Right renal pelvis (tissue), 4 donors: ENCODE measurements at regions not wholly inside any gene's neighbourhood (a gene's known extent, or its start where the extent isn't known, plus 50 kb on each side); places are given as distances from the start of the nearest gene placed in this dataset.

Experiments
- DNase-seq, 4 donors: peaks; one replicate each; pipeline ENCODE4 v3.0.0-alpha.2; 2013; ENCODE audit warnings: low read depth in 4 of 4, low spot score in 3 of 4, missing footprints in 1 of 4

DNA sequence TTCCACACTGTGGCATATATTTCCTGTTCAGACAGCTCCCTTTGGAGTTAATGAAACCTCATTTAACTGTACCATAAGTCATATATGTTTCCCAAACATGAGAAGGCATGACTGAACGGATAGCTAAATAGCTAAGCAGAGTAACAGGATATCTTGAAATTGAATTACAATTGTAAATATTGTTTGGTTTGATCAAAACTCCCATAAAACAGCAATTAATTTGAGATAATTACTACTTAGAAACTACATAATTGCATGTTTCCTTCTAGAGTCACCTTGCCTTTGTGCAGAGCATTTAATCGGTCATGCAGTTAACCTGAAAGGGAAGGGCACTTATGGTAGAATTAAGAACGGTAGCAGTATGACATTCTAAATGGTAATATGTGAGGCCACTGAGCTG, 179.0 kb upstream of the MAP3K7 start:
- no peak for DNase-seq

DNA sequence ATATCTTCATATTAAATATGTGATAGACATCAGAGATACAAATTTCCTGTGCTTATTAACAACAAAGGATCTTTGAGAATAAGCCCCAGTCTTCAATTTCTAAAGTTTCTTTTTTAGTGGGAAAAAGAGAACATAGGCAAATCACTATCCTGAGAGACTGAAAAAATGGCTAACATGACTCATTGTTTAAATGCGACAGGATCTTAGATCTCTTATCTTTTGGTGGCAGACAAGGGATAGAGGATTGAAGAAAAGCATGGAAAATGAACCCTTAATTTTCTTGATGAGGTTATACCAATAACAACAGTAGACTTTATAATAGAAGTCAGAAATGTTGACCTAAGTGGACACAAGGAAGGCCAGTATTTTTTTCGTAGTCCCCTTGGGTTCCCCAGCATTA, 178.6 kb upstream of the MAP3K7 start:
- DNase-seq, result no peak

DNA sequence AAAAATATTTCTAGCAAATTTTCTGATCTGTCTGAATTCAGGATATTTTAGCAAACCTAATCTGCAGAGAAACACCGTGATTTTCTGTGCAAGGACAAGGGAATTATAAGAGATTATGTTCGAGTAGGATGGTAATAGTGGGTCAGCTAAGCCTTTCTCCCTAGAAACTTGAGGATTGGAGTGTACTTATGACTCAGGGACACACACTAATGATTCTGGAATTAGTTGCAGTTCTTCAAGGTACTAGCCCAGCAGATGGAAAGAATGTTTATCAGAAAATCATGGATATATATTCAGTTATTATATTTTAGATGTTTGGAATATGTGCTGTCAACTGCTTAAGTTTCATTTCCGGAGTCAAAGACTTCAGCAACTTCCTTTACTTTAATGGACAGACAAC, 177.1 kb upstream of the MAP3K7 start:
- DNase-seq, result no peak

DNA sequence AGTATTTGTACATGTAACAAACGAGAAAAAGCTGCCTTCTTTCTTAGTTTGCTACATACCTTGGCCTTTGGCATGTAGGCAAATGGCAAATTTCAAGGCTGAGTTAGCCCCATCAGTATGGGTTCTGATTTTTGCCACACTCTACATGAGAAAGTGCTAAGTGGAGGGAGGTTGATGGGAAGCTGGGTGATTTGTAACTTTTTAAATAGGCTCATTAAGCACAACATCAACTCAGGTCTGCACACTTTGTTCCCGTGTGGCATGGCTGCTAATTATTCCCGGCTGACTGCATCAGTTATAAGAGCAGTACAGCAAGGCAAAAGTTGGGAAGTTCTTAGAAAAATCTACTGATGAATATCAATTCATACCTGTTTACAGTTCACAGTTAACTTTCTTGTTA, 172.8 kb upstream of the MAP3K7 start:
- no peak for DNase-seq

DNA sequence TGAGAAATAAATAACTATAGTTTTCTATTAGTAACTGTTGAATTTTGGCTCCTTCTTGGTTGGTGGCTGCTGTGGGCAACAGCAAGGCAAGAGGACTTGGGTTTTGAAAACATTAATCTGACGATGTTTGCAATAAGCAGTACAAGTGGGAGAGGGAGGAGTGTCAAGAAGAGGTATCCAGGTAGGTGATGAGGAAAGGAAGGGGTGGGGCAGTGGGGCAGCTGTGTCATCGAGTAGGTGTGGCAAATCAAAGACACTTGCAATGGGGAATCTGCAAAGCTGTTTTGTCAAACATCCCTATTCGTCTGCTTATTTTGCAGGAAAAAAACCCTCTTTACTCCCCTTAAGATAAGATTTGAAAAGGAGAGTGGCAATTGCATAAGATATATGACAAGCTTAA, 171.9 kb upstream of the MAP3K7 start:
- no peak for DNase-seq

DNA sequence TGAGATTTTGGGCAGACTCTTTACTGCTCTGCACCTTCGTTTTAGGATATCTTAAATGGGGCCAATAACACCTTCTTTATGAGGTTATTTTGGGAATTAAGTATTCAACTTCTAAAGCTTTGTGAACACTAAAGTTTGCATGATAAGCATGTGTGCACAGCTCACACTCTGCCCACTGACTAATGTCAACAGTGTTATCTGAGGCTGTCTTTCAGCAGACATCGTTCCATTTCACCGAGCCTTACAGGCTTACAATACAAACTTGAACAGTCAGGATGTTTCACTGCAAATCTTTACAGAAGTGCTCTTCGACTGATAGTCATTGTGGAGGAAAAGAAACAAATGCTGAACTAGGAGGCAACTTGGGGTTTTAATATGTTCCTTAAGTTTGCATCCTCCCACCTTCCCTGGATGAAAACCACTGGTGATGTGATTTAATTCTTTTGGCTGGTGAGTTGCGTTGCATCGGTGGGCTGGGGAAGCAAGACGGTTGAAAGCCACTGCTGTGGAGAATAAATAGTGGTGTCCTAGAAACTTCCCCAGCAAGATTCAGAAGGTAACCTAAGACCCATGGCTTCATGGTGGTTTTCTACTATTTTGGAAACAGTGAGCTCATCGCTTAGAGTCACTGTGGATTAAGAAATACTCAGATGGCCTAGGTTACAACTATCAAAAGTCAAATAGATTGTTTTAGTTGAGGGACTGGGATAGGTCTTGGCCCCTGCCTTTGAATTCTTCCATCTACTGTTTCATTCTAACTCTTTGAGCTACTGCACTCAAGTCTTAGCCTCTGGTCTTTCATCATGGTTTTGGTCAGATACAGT, 167.2 kb upstream of the MAP3K7 start:
- no peak for DNase-seq

DNA sequence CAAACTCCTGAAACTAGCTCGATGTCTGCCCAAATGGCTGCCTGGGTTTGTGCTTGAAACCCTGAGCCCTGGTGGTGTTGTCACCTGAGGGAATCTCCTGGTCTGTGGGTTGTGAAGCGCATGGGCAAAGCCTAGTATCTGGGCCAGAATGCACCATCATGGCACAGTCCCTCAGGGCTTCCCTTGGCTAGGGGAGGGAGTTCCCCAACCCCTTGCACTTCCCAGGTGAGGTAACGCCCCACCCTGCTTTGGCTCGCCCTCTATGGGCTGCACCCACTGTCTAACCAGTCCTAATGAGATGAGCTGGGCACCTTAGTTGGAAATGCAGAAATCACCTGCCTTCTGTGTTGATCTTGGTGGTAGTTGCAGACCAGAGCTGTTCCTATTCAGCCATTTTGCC, 152.9 kb upstream of the MAP3K7 start:
- no peak for DNase-seq

DNA sequence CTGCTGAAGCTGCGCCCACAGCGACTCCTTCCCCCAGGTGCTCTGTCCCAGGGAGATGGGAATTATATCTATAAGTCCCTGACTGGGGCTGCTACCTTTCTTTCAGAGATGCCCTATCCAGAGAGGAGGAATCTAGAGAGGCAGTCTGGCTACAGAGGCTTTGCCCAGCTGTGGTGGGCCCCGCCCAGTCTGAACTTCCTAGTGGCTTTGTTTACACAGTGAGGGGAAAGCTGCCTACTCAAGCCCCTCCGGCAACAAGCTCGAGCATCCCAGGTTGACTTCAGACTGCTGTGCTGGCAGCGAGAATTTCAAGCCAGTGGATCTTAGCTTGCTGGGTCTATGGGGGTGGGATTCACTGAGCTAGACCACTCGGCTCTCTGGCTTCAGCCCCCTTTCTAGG, 152.5 kb upstream of the MAP3K7 start:
- DNase-seq, result no peak

DNA sequence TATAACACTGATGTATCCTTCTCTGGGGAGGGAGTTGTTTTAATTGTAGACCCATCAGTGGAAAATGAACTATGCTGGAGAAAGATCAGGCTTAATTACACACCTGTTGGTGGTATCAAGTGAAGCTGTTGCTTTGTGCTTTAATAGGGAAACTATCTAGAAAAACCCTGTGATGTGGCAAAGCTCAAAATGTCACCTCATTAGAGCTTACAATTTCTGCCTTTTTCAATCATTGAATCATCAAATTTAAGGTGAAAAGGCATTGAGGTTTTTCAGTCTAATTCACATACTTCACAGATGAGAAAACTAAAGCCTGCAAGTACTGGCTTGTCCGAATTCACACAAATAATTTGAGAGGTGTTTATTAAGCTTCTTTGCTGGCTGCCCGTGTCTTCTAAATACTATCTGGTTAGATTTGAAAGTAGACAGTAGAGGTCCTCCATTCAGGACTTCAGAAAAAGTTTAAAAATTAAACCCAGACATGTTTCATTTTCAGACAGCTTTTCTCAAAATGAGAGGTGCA, 143.3 kb upstream of the MAP3K7 start:
- DNase-seq, result no peak

DNA sequence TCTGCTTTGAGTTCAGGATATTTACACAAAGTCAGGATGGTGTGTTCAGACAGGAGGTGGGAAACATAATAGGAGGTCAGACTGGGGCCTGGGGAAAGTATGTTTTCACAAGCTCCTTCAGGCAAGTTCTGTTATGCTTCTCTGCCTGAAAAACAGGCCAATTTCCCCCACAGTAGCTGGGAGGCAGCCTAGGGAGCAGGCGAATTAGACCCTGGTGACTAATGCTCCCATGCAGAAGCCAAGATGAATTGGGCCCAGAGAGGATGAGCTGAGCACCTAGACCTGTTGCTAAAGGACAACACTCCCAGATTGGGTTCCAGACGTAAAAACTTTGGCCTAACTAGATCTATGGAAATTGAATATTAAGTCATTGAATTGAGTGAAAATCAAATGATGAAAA, 142.2 kb upstream of the MAP3K7 start:
- no peak for DNase-seq

DNA sequence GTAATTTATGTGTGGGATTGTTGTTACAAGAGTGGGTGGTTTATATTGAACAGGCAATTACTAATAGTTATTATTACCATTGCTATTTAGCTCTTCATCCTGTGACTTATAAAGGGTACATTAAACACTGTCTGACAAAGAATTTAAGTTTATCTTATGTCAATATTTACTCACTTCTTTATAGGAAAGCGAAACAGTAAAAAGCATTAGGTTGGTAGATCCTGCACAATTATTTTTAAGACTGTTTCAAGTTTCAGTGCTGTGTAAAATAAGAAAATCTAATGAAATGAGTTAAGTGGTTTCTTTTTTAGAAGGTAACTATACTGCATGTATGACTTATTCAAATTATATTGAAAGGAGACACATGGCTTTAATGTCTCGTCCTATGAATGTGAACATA, 135.8 kb upstream of the MAP3K7 start:
- no peak for DNase-seq

DNA sequence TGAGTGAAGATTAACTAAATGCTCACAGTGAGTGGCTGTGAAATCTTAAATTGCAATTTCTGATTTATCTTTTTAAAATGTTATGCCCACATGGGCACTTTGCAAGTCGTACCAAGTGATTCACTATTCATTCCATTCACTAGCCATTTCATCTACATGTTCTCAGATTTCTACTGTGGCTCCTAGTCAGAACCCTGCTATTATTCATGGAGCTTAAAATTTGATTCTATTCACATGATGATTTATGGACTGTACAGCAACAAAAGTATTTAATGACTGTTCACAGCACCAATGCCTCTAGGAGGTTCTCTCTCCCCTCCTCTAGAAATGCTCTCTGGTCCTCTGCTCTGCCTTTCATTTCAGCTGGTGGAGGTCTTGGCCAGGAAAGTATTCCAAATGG, 133.5 kb upstream of the MAP3K7 start:
- DNase-seq, result no peak

DNA sequence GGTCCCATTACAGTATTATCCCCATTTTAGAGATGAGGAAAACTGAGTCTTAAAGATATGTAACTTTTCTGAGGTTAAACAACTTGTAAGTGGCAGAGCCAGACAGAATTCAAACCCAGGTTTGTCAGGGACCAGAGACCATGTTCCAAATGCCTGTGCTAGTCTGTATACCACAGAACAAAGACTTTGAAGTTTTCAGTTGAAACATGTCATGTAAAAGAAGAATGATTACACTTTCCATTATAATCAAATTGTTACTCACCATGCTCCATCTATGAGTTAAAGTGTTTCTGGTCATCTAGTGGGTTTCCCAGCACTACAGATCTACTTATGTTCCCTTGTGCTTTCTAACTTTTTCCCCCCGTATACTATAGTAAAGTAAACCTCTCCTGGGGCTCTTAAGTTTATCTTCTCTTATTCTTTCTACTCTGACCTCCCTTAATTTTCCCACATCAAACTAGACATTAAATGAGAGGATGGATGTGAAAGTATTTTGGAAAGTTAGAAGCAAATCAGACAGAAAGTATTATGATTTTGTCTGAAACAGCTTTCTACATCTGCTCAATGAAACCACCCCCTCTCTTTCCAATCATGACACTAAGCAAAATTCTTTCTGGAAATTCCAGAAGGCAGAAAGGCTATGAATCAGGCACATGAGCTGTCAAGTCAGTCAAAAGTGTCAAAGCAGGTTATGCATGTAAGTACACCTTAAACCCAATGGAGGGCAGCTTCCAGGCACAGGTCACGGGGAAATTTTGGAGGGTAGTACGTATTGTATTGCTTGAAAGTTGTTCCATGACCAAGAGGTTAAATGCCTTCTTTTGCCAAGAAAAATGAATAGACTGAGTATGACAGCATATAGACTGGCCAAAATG, 132.7 kb upstream of the MAP3K7 start:
- DNase-seq, result no peak

DNA sequence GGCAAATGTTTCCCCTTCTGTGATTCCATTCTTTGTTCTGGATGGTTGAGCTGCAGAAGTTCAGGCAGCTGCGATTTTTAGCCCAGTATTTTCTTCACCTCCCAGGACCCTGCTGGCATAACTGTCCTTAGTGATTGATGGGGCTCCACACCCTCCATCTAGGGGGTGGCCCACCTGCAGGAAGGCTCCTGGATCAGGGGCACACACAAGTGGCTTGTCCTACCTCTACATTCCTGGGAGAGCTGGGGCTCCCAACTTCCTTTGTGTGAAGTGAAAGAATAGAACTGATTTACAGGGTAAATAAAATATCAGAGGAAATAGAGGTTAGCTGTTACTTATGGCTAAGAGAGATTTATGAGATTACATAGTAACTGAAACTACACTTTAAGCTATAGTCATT, 129.5 kb upstream of the MAP3K7 start:
- DNase-seq, result no peak

DNA sequence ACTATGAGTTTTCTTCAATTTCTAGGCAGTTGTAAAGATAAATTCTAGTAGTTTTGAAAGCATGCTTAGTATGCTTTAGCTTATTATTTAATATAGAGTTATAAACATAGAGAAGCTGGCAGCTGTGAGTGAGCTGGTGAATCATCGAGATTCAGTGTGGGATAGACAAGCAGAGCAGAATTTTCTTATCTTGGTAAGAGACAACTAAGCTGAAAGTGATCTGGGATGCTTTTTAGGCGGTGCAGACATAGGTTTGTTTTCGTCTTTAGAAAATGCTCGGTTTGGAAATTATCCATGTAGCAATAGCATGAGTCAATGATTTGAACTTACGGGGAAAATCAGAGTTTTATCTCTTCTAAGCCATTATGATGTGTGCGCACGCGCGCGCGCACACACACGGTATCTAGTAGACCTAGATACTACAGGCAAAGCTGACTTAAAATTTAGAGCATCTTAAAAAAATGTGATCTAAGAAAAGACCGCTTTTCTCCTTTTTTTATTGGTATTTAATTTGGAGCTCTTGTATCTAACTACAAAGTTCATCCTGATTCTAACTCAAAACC, 128.3 kb upstream of the MAP3K7 start:
- DNase-seq, result no peak

DNA sequence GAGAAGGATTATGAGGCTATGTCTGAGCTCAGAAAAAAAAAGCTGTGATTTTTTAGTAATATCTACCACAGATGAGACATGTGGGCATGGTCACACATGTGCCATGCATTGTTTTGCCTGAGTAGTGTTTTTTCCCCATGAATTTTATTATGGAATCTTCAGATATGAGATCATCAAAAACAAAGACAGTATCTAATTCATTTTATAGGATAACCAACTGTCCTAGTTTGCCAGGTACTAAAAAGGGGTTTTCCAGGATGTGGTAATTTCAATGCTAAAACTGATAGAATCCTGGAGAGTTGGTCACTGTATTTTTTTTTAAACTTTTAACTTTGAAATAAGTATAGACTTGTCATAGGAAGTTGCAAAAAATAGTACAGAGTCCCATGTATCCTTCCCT, 127.4 kb upstream of the MAP3K7 start:
- DNase-seq, result no peak

DNA sequence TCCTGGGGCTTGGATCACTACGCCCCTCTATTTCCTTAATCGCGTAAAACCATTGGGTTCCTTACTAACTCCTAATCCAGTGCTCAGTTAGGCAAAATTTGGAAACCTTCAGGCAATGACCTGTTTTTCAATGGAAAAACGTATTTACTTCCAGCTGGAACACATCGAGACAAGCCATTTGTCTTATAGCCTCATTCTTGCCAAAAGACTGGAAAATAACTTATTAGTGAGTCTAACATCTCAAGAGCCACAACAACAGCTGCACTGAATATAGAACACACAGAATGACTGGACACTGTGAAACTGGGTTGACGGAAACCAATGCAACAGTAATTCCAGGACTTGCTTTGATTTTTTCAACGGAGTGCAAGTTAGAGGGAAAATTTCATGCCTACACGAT, 125.2 kb upstream of the MAP3K7 start:
- peak in 1 of 4 donors; percentile 51 for DNase-seq

DNA sequence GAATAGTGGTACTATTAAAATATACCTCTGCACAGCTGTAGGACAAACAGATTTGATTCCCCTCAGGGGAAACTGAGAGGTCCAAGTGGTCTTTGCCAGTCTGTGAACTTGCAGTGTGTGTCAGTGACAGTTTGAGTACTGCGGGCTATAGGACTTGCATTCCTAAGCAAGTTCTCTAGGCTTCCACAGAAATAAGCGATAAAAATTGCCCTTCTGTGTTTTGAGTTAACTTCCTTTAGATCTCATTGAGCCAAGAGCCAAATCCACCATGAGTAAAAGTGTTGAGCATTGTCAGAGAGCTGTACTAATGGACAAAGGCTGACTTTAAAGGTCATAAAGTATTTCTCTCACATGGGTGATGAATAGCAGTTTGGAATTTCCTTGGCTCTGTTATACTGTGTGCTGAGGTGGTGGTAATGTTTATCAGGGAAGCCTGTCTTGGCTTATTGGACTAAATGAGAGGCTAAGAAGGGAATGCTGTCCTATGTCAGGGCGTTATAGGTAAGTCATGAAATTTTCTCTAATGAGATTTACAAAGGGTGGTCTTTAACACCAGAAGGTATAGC, 122.6 kb upstream of the MAP3K7 start:
- peak in 1 of 4 donors; percentile 50 for DNase-seq

DNA sequence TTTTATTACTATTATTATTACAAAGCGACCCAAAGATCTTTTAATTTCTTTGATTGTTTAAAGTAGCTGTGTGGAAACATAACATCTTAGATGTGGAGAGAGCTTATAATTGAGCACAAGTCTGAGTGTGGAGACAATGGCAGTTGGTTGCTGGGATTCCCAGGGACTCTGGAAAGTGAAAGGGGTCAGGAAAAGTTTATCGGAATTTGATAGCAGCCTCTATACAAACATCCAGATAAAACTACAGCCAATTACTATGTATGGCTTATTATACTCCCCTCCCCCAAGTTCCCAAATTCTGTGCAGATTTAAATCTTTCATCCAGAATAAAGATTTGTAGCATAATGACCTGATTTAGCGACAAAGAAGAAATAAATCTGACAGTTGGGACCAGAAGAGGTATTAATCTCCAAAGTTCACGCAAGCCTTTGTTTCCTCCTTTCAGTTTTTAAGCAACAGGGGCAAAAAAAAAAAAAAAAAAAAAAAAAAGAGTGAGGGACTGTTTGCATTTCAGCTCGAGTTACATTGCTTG, 121.4 kb upstream of the MAP3K7 start:
- DNase-seq, result peak in 2 of 4 donors; percentile 28 to 50

DNA sequence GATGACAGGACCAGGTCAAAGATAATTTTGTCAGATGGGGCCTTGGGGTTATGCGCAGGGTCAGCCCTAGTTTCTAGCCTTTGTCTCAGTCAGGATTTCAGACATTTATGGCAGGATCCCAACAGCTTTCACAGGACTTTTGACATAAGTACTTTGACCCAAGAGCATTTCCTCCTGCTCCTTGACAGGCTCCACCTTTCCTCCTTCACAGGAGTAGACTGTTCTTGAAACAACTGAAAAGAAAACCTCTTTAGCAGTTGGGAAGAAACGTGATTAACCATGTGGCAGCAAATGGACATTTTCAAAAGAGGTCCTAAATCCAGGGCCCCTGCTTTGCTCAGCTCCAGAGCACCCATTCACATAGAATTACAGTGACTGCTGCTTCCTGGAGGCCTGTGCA, 120.4 kb upstream of the MAP3K7 start:
- no peak for DNase-seq

DNA sequence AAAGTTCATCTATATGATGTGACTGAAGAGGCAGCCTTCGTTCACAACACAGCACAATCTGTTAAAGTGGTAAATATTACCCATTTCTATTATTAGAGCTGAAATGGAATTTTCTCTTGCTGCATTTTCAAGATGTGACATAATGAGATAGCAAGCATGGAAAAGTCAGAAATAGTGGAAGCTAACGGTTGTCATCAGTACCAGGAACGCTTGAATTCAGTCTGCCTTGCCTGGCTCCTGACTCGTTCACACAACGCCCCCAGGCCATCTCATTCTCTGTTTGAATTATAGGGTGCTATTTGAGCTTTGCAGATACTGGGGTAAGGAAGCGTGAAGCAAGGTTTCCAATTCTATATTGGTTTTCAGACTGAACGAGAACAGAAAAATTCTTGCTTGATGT, 116.5 kb upstream of the MAP3K7 start:
- DNase-seq, result no peak
